B cell (primary cell): ENCODE measurements at regions not wholly inside any gene's neighbourhood (a gene's known extent, or its start where the extent isn't known, plus 50 kb on each side); places are given as distances from the start of the nearest gene placed in this dataset.
"Not testable (repeated sequence)": the region's sequence is repeated elsewhere in the genome, so short reads cannot be mapped to it uniquely, and the experiment has no call there.

Source experiments
- ATAC-seq: fragments of 200-7000 bp; cut with Tn5 transposase; one replicate; pipeline ENCODE4 v1.10.0; 2021; ENCODE audit warnings: low read depth, mild to moderate bottlenecking, moderate number of reproducible peaks, moderate library complexity
- CTCF ChIA-PET: fragments of 350-600 bp; sonication (Branson Sonifier 250); formaldehyde crosslinking; loops from one replicate; lab custom pipeline; 2021; ENCODE audit warnings: antibody characterized with exemption, inconsistent platforms; lab: Charles Lee
- POLR2A ChIA-PET: fragments of 350-600 bp; sonication (Branson Sonifier 250); formaldehyde crosslinking; loops from one replicate; lab custom pipeline; 2021; ENCODE audit warnings: antibody characterized with exemption; lab: Charles Lee
- DNase-seq: peaks from one replicate; pipeline ENCODE4 v3.0.0; 2013
- H2AFZ ChIP-seq: 2 replicates; pipeline ENCODE4 v1.6.1; 2012; ENCODE audit warnings: mild to moderate bottlenecking, low read depth, low read length; ENCODE audit not compliant: insufficient read depth, poor library complexity, severe bottlenecking
- H3K27ac ChIP-seq, 2 donors: 1 replicate in 1 of 2; 2 replicates in 1 of 2; pipeline ENCODE4 v1.5.1; 2012 to 2013; ENCODE audit warnings: low read length in 2 of 2, mild to moderate bottlenecking in 2 of 2, moderate library complexity in 1 of 2
- H3K27me3 ChIP-seq, 4 experiments: fragments of 200-600 bp in 1 of 4; sonication (generic) in 1 of 4; replicated peaks in 1 of 4; 1 replicate in 2 of 4; 2 replicates in 2 of 4; pipeline versions ENCODE4 v1.6.1 to v1.7.0; 2013 to 2016; ENCODE audit warnings: low read length in 3 of 4, mild to moderate bottlenecking in 2 of 4, mixed read lengths in 1 of 4, moderate library complexity in 1 of 4; ENCODE audit not compliant: insufficient read depth in 4 of 4, control insufficient read depth in 3 of 4; ENCODE audit errors: control extremely low read depth in 1 of 4
- H3K36me3 ChIP-seq, 2 experiments: replicated peaks in 1 of 2; 1 replicate in 1 of 2; 2 replicates in 1 of 2; pipeline versions ENCODE4 v1.6.1 to v1.7.1; 2013; ENCODE audit warnings: low read length in 1 of 2; ENCODE audit not compliant: insufficient read depth in 2 of 2, control insufficient read depth in 1 of 2; ENCODE audit errors: control extremely low read depth in 1 of 2, extremely low read depth in 1 of 2
- H3K4me1 ChIP-seq, 2 donors: fragments of 200-600 bp in 1 of 2; sonication (generic) in 1 of 2; 1 replicate in 1 of 2; 2 replicates in 1 of 2; pipeline versions ENCODE4 v1.5.1 to v1.6.1; 2013 to 2017; ENCODE audit warnings: low read length in 2 of 2; ENCODE audit not compliant: control insufficient read depth in 2 of 2, insufficient read depth in 2 of 2
- H3K4me2 ChIP-seq: replicated peaks from 2 replicates; pipeline ENCODE3; 2012; ENCODE audit warnings: mild to moderate bottlenecking, low read depth, low read length; ENCODE audit not compliant: poor library complexity, severe bottlenecking
- H3K4me3 ChIP-seq, 5 experiments: fragments of 200-600 bp in 1 of 5; sonication (generic) in 1 of 5; 1 replicate in 3 of 5; 2 replicates in 2 of 5; pipeline versions ENCODE4 v1.5.1 to v1.7.0; 2011 to 2016; ENCODE audit warnings: low read length in 4 of 5, mild to moderate bottlenecking in 4 of 5, low read depth in 2 of 5, control low read depth in 1 of 5, moderate library complexity in 1 of 5; ENCODE audit not compliant: insufficient read depth in 1 of 5; ENCODE audit errors: control extremely low read depth in 1 of 5, extremely low read depth in 1 of 5
- H3K79me2 ChIP-seq: fragments of 200-600 bp; sonication (generic); one replicate; pipeline ENCODE4 v1.6.0; 2016; ENCODE audit warnings: low read length; ENCODE audit not compliant: control insufficient read depth, insufficient read depth
- H3K9ac ChIP-seq: fragments of 200-600 bp; sonication (generic); 2 replicates; pipeline ENCODE4 v1.6.1; 2017; ENCODE audit warnings: mild to moderate bottlenecking, low read length, moderate library complexity
- H3K9me3 ChIP-seq, 3 donors: one replicate each; pipeline versions ENCODE4 v1.6.1 to v1.7.1; 2013; ENCODE audit warnings: low read length in 2 of 3; ENCODE audit not compliant: control insufficient read depth in 2 of 3, insufficient read depth in 1 of 3; ENCODE audit errors: control extremely low read depth in 1 of 3
- H4K20me1 ChIP-seq: 2 replicates; pipeline ENCODE4 v1.6.0; 2012; ENCODE audit warnings: mild to moderate bottlenecking, low read length; ENCODE audit not compliant: insufficient read depth, control insufficient read depth, poor library complexity, severe bottlenecking
- H3K27ac Mint-ChIP-seq: one replicate; pipeline ENCODE4 v1.8.0; 2021; ENCODE audit warnings: mixed read lengths
- H3K27me3 Mint-ChIP-seq: one replicate; pipeline ENCODE4 v1.8.0; 2021; ENCODE audit warnings: mixed read lengths
- H3K4me1 Mint-ChIP-seq: one replicate; pipeline ENCODE4 v1.8.0; 2021; ENCODE audit warnings: mixed read lengths
- H3K4me3 Mint-ChIP-seq: one replicate; pipeline ENCODE4 v1.8.0; 2021; ENCODE audit warnings: mixed read lengths
- H3K9me3 Mint-ChIP-seq: one replicate; pipeline ENCODE4 v1.8.0; 2022; ENCODE audit warnings: mixed read lengths; ENCODE audit not compliant: insufficient read depth
- EZH2 ChIP-seq: IDR thresholded peaks from 2 replicates; pipeline ENCODE4 v1.6.1; 2012; ENCODE audit warnings: borderline replicate concordance, low read depth, mild to moderate bottlenecking, moderate library complexity, low read length; ENCODE audit not compliant: insufficient read depth, poor library complexity, severe bottlenecking
- WGBS: methylation state at CpG from one replicate; pipeline ENCODE4 v1.1.5; 2013; ENCODE audit warnings: missing lambda C conversion rate; ENCODE audit not compliant: insufficient coverage; 5-methylcytosine and 5-hydroxymethylcytosine counted together
- intact Hi-C: fragments of 100-400 bp; cut with micrococcal nuclease; formaldehyde crosslinking; loops from one replicate; pipeline ENCODE4 v1.10.0; 2022
- TF ChIP-seq, protein P1 (sequence below): fragments of 200-600 bp; IDR thresholded peaks from one replicate; pipeline ENCODE4 v1.8.0; 2022; ENCODE audit warnings: antibody characterized with exemption, mild to moderate bottlenecking

GRCh38 chr12:67070307-67070600 is 198.9 kb upstream of the CAND1 start:
- no peak for ATAC-seq
- Histone ChIP-seq H3K79me2 (no peaks in the 10 kb centered on the region), H3K9me3 (no peaks in the 10 kb centered on the region), H3K4me1 (peaks cover 11 to 14% of the 10 kb centered on the region in 2 donors), H3K9ac (no peak overlapping the region), H2AFZ (no peak overlapping the region), H3K4me3 (no peak overlapping the region), H4K20me1 (no peaks in the 10 kb centered on the region), H3K4me2 (no peak overlapping the region), H3K36me3 (no peaks in the 10 kb centered on the region), H3K27me3 (peaks cover 0 to 28% (median 17%) of the 10 kb centered on the region in 4 experiments), H3K27ac (no peak overlapping the region)
- peak overlapping the region; percentile 79 for H3K4me3 Mint-ChIP-seq
- TF ChIP-seq, protein P1, sequence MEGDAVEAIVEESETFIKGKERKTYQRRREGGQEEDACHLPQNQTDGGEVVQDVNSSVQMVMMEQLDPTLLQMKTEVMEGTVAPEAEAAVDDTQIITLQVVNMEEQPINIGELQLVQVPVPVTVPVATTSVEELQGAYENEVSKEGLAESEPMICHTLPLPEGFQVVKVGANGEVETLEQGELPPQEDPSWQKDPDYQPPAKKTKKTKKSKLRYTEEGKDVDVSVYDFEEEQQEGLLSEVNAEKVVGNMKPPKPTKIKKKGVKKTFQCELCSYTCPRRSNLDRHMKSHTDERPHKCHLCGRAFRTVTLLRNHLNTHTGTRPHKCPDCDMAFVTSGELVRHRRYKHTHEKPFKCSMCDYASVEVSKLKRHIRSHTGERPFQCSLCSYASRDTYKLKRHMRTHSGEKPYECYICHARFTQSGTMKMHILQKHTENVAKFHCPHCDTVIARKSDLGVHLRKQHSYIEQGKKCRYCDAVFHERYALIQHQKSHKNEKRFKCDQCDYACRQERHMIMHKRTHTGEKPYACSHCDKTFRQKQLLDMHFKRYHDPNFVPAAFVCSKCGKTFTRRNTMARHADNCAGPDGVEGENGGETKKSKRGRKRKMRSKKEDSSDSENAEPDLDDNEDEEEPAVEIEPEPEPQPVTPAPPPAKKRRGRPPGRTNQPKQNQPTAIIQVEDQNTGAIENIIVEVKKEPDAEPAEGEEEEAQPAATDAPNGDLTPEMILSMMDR, result no peak
- no peak for TF ChIP-seq EZH2
- POLR2A ChIA-PET, result no interaction called here
- H3K27me3 Mint-ChIP-seq, result peaks cover 61% of the 10 kb centered on the region
- 75% methylated on average over 3 of the region's 6 CpGs for WGBS
- CTCF ChIA-PET, result no interaction called here
- peaks cover 13% of the 10 kb centered on the region for H3K4me1 Mint-ChIP-seq
- DNase-seq, result no peak
- intact Hi-C loops, result no loop called here
- no peaks in the 10 kb centered on the region for H3K9me3 Mint-ChIP-seq
- H3K27ac Mint-ChIP-seq, result no peak overlapping the region

GRCh38 chr12:67070604-67071003 is 198.6 kb upstream of the CAND1 start:
- H3K9me3 Mint-ChIP-seq, result no peaks in the 10 kb centered on the region
- no peak overlapping the region for H3K27ac ChIP-seq
- peaks cover 13% of the 10 kb centered on the region for H3K4me1 Mint-ChIP-seq
- H3K36me3 ChIP-seq, result no peaks in the 10 kb centered on the region
- no peak overlapping the region for H2AFZ ChIP-seq
- no peak overlapping the region for H3K27ac Mint-ChIP-seq
- H3K4me3 Mint-ChIP-seq, result peak overlapping the region; percentile 79
- CTCF ChIA-PET, result no interaction called here
- peaks cover 0 to 28% (median 18%) of the 10 kb centered on the region in 4 experiments for H3K27me3 ChIP-seq
- peaks cover 11 to 14% of the 10 kb centered on the region in 2 donors for H3K4me1 ChIP-seq
- no peaks in the 10 kb centered on the region for H4K20me1 ChIP-seq
- no peak for DNase-seq
- ATAC-seq, result no peak
- H3K9me3 ChIP-seq, result no peaks in the 10 kb centered on the region
- 80% methylated on average over 1 of the region's 4 CpGs for WGBS
- H3K4me3 ChIP-seq, result no peak overlapping the region
- intact Hi-C loops, result no loop called here
- H3K9ac ChIP-seq, result no peak overlapping the region
- H3K27me3 Mint-ChIP-seq, result peaks cover 64% of the 10 kb centered on the region
- TF ChIP-seq, protein P1, result no peak
- POLR2A ChIA-PET, result no interaction called here
- H3K79me2 ChIP-seq, result no peaks in the 10 kb centered on the region
- H3K4me2 ChIP-seq, result no peak overlapping the region

- H3K4me3 Mint-ChIP-seq, H3K4me2 ChIP-seq, POLR2A ChIA-PET, H4K20me1 ChIP-seq, intact Hi-C loops, H3K9ac ChIP-seq, H2AFZ ChIP-seq, H3K27ac ChIP-seq, H3K9me3 ChIP-seq, CTCF ChIA-PET, DNase-seq, H3K4me3 ChIP-seq, H3K36me3 ChIP-seq, ATAC-seq, H3K9me3 Mint-ChIP-seq, H3K27ac Mint-ChIP-seq, H3K79me2 ChIP-seq: not testable (repeated sequence)
- H3K4me1 Mint-ChIP-seq, result peaks cover 13% of the 10 kb centered on the region
- peaks cover 62% of the 10 kb centered on the region for H3K27me3 Mint-ChIP-seq
- Histone ChIP-seq H3K4me1 (peaks cover 11 to 14% of the 10 kb centered on the region in 2 donors), H3K27me3 (peaks cover 0 to 28% (median 15%) of the 10 kb centered on the region in 4 experiments)
- no CpG with 5 or more reads among the region's 4 CpGs for WGBS
Observed at GRCh38 chr12:67072281-67072680, 196.9 kb upstream of the CAND1 start.
